Endothelial cell of umbilical vein (primary cell): ENCODE measurements at regions not wholly inside any gene's neighbourhood (a gene's known extent, or its start where the extent isn't known, plus 50 kb on each side); places are given as distances from the start of the nearest gene placed in this dataset.

Experiments
- CTCF ChIP-seq, 2 donors: IDR thresholded peaks; 1 replicate in 1 of 2; 2 replicates in 1 of 2; pipeline ENCODE4 v1.5.1; 2011; ENCODE audit warnings: low read length in 2 of 2, mild to moderate bottlenecking in 2 of 2, moderate library complexity in 2 of 2, control low read depth in 1 of 2, inconsistent platforms in 1 of 2, low read depth in 1 of 2; ENCODE audit not compliant: insufficient read depth in 1 of 2; ENCODE audit errors: extremely low read depth in 1 of 2
- EZH2 ChIP-seq: IDR thresholded peaks from 2 replicates; pipeline ENCODE4 v1.6.1; 2012; ENCODE audit warnings: borderline replicate concordance, low read depth, mild to moderate bottlenecking, moderate library complexity, low read length, inconsistent platforms; ENCODE audit not compliant: severe bottlenecking
- FOS ChIP-seq: IDR thresholded peaks from 2 replicates; pipeline ENCODE4 v1.6.1; 2011; ENCODE audit warnings: mild to moderate bottlenecking, low read length, moderate library complexity, borderline replicate concordance; ENCODE audit not compliant: insufficient read depth
- GATA2 ChIP-seq: IDR thresholded peaks from 2 replicates; pipeline ENCODE4 v1.7.0; 2011; ENCODE audit warnings: low read depth, mild to moderate bottlenecking, moderate library complexity, mixed read lengths, low read length; ENCODE audit not compliant: insufficient read length, insufficient read depth
- JUN ChIP-seq: IDR thresholded peaks from 2 replicates; pipeline ENCODE4 v1.6.1; 2011; ENCODE audit warnings: borderline replicate concordance, low read depth; ENCODE audit not compliant: insufficient read length, insufficient read depth
- MAX ChIP-seq: IDR thresholded peaks from 2 replicates; pipeline ENCODE4 v1.6.1; 2011; ENCODE audit not compliant: insufficient read depth, insufficient read length
- POLR2A ChIP-seq: IDR thresholded peaks from 2 replicates; pipeline ENCODE4 v1.6.1; 2012; ENCODE audit warnings: low read depth, mild to moderate bottlenecking, control low read depth, low read length
- POLR2AphosphoS5 ChIP-seq: IDR thresholded peaks from 2 replicates; pipeline ENCODE4 v1.6.1; 2012; ENCODE audit warnings: low read depth, mild to moderate bottlenecking, control low read depth, low read length, moderate library complexity; ENCODE audit not compliant: insufficient read depth

- TF ChIP-seq EZH2 (no peak), CTCF (IDR thresholded peaks at IDR 0.05; ENCODE audit: extremely low read depth in 1 of 2, insufficient read depth in 1 of 2, low read depth in 1 of 2, low read length in 2 of 2) (no peak), JUN (no peak), POLR2A (no peak), MAX (no peak), POLR2AphosphoS5 (no peak), GATA2 (no peak), FOS (no peak)
Measured at GRCh38 chr15:88730751-88731150, 72.5 kb upstream of the ACAN start.
